GM20000 (cell line): ENCODE measurements at regions not wholly inside any gene's neighbourhood (a gene's known extent, or its start where the extent isn't known, plus 50 kb on each side); places are given as distances from the start of the nearest gene placed in this dataset.

Experiments
- DNase-seq: peaks from one replicate; pipeline ENCODE4 v3.0.0; 2012; ENCODE audit warnings: low spot score
- TF ChIP-seq, protein P1 (sequence below): IDR thresholded peaks from 2 replicates; pipeline ENCODE4 v1.5.1; 2012; ENCODE audit warnings: mild to moderate bottlenecking, control low read depth; ENCODE audit errors: extremely low read depth, missing control alignments

DNA sequence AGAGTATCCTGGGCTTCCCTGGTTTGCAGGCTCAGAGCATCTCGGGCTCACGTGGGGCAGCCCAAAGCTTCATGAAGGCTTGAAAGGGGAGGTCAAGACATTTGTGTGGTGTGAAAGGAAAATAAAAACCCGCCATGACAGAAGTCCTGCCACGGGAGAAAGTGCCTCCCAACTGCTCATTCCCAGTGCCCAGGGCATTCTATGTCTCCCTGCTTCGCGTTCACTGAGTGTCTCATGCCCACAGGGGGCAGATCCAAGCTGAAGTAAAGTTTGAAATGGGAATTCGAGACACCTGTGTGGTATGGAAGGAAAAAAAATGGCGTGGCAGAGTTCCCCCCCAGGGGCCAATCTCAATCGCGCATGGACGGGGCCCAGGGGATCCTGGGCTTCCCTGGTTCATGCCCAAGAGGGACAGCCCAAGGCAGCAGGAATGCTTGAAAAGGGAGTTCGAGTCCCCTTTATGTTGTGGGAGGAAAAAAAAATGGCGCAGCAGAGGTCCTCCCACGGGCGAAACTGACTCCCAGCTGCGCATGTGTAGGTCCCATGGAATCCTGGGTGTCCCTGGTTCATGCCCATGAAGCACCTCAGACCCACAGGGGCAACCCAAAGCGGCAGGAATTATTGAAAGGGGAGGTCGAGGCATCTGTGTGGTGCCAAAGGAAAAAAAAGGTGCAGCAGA lies 576.7 kb downstream of the ALG10 start:
- TF ChIP-seq, protein P1, sequence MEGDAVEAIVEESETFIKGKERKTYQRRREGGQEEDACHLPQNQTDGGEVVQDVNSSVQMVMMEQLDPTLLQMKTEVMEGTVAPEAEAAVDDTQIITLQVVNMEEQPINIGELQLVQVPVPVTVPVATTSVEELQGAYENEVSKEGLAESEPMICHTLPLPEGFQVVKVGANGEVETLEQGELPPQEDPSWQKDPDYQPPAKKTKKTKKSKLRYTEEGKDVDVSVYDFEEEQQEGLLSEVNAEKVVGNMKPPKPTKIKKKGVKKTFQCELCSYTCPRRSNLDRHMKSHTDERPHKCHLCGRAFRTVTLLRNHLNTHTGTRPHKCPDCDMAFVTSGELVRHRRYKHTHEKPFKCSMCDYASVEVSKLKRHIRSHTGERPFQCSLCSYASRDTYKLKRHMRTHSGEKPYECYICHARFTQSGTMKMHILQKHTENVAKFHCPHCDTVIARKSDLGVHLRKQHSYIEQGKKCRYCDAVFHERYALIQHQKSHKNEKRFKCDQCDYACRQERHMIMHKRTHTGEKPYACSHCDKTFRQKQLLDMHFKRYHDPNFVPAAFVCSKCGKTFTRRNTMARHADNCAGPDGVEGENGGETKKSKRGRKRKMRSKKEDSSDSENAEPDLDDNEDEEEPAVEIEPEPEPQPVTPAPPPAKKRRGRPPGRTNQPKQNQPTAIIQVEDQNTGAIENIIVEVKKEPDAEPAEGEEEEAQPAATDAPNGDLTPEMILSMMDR = no peak
- no peak for DNase-seq

- TF ChIP-seq, protein P1 = no peak
Measured at GRCh38 chr12:34599530-34600513, 577.5 kb downstream of the ALG10 start.

GRCh38 chr12:34600592-34601462 lies 578.5 kb downstream of the ALG10 start:
- TF ChIP-seq, protein P1 = no peak

More at GRCh38 chr12:34599530-34600513, 577.5 kb downstream of the ALG10 start:
- no peak for DNase-seq

DNA sequence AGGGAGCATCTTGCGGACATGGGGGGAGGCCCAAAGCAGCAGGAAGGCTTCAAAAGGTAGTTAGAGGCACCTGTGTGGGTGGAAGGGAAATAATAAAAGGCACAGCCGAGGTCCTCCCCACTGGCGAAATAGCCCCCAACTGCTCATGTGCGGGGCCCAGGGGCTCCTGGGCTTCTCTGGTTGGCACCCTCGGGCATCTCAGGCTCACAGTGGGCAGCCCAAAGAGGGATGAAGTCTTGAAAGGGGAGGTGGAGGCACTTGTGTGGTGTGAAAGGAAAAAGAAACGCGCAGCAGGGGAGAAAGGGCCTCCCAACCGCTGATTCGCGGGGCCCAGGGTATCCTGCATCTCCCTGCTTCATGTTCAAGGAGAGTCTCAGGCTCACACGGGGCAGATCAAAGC lies 579.4 kb downstream of the ALG10 start:
- DNase-seq = no peak

More at GRCh38 chr12:34600592-34601462, 578.5 kb downstream of the ALG10 start:
- DNase-seq = no peak

GRCh38 chr12:34602213-34602940 lies 580.1 kb downstream of the ALG10 start:
- no peak for DNase-seq
- TF ChIP-seq, protein P1 = no peak

More for the DNA sequence above, 579.4 kb downstream of the ALG10 start:
- TF ChIP-seq, protein P1 = no peak

GRCh38 chr12:34603382-34604035 lies 581.2 kb downstream of the ALG10 start:
- TF ChIP-seq, protein P1 = no peak
- DNase-seq = no peak
